H1 (cell line): ENCODE measurements at regions not wholly inside any gene's neighbourhood (a gene's known extent, or its start where the extent isn't known, plus 50 kb on each side); places are given as distances from the start of the nearest gene placed in this dataset.

ENCODE experiments used
- CTCF ChIP-seq, 3 experiments: IDR thresholded peaks; 1 replicate in 2 of 3; 2 replicates in 1 of 3; pipeline versions ENCODE4 v1.5.1 to v1.6.1; 2011; ENCODE audit warnings: low read length in 3 of 3, mild to moderate bottlenecking in 3 of 3, inconsistent platforms in 2 of 3, low read depth in 1 of 3, moderate library complexity in 1 of 3; ENCODE audit not compliant: insufficient read depth in 1 of 3; ENCODE audit errors: control extremely low read depth in 1 of 3
- GABPA ChIP-seq: IDR thresholded peaks from 2 replicates; pipeline ENCODE4 v1.6.1; 2011; ENCODE audit warnings: mild to moderate bottlenecking, low read length, moderate library complexity, borderline replicate concordance; ENCODE audit not compliant: insufficient read depth
- NANOG ChIP-seq: IDR thresholded peaks from 2 replicates; pipeline ENCODE4 v1.6.1; 2011; ENCODE audit warnings: low read length, low read depth, mild to moderate bottlenecking, inconsistent platforms; ENCODE audit not compliant: insufficient read depth, poor library complexity, severe bottlenecking
- POLR2A ChIP-seq, 2 experiments: IDR thresholded peaks; 1 replicate in 1 of 2; 2 replicates in 1 of 2; pipeline ENCODE4 v1.6.1; 2011; ENCODE audit warnings: low read depth in 2 of 2, low read length in 2 of 2, mild to moderate bottlenecking in 2 of 2; ENCODE audit errors: control extremely low read depth in 1 of 2

GRCh38 chr12:24073170-24073810 lies 123.8 kb upstream of the SOX5 start:
- no peak for TF ChIP-seq CTCF (IDR thresholded peaks at IDR 0.05; ENCODE audit: control extremely low read depth in 1 of 3, insufficient read depth in 1 of 3, low read depth in 1 of 3, low read length in 3 of 3)
- TF ChIP-seq GABPA: no peak
- TF ChIP-seq POLR2A (IDR thresholded peaks at IDR 0.05; ENCODE audit: control extremely low read depth in 1 of 2, low read depth in 2 of 2, low read length in 2 of 2): no peak
- no peak for TF ChIP-seq NANOG
